Activated naive CD4-positive, alpha-beta T cell treated with anti-CD3 and anti-CD28 coated beads, Interleukin-2, amount 50 U/mL, for 24 hours (primary cell): ENCODE measurements at regions not wholly inside any gene's neighbourhood (a gene's known extent, or its start where the extent isn't known, plus 50 kb on each side); places are given as distances from the start of the nearest gene placed in this dataset.
"Not testable (repeated sequence)": the region's sequence is repeated elsewhere in the genome, so short reads cannot be mapped to it uniquely, and the experiment has no call there.

Experiments
- H3K27ac Mint-ChIP-seq: one replicate; pipeline ENCODE4 v1.8.0; 2021; ENCODE audit warnings: mild to moderate bottlenecking, mixed read lengths
- H3K27me3 Mint-ChIP-seq: one replicate; pipeline ENCODE4 v1.8.0; 2021; ENCODE audit warnings: mixed read lengths
- H3K36me3 Mint-ChIP-seq: one replicate; pipeline ENCODE4 v1.8.0; 2021; ENCODE audit warnings: mixed read lengths
- H3K4me1 Mint-ChIP-seq: one replicate; pipeline ENCODE4 v1.8.0; 2021; ENCODE audit warnings: mixed read lengths
- H3K4me3 Mint-ChIP-seq: one replicate; pipeline ENCODE4 v1.8.0; 2021; ENCODE audit warnings: mild to moderate bottlenecking, mixed read lengths
- H3K9me3 Mint-ChIP-seq: one replicate; pipeline ENCODE4 v1.8.0; 2021; ENCODE audit warnings: mixed read lengths

DNA sequence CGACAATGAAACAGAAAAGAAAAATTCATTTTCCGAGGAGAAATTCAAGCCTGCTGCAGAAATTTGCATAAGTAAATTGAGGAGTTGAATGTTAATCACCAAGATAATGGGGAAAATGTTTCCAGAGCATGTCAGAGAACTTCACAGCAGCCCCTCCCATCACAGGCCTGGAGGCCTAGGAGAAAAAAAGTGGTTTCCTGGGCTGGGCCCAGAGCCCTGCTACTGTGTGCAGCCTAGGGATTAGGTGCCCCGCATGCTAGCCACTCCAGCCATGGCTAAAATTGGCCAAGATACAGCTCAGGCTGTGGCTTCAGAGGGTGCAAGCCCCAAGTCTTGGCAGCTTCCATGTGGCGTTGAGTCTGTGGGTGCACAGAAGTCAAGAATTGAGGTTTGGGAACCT is 82.7 kb upstream of the EFNA5 start:
- Mint-ChIP-seq H3K36me3 (no peaks in the 10 kb centered on the region), H3K4me1 (no peaks in the 10 kb centered on the region), H3K9me3 (no peaks in the 10 kb centered on the region), H3K27me3 (peaks cover 8% of the 10 kb centered on the region), H3K27ac (no peak overlapping the region), H3K4me3 (no peak overlapping the region)

DNA sequence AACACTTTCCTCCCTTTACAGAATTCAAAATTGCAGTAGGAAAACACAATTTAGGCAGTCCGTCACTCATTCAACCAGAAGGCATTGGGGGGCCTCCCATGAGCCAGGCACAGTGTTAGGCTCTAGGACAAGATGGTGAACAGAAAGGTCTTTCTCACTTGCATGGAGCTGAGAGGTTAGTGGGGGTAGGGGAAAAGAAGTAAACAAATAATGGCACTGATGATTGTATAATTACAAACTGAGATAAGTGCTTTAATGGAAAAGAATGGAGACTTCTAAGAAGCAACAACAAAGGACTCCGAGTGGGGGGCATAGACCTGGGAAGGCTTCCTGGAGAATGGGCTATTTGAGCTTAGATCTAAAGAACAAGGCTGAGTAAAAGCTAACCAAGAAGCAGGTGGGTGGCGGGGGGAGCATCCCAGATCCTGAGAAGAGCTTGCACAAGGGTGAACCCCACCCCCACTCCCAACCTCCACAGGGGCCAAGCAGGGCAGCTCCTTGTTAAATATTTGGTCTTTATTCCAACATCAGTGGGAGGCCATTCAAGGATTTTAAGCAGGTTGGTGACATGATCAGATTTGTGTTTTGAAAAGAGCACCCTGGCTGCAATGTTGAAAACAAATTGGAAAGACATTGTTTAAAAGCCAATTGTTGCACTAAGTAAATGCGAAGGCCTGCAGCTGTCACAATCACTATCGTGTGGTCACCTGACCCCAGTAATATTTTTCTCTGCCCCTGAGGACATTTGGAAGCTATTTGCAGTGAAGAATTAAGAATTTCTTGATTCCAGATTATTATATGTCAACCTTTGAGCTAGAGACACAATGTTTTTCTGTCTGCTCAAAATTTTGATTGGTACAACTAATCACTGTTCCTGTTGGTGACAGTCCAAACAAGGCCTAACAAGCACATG is 73.9 kb upstream of the EFNA5 start:
- Mint-ChIP-seq H3K27ac (no peak overlapping the region), H3K27me3 (peaks cover 2% of the 10 kb centered on the region)

DNA sequence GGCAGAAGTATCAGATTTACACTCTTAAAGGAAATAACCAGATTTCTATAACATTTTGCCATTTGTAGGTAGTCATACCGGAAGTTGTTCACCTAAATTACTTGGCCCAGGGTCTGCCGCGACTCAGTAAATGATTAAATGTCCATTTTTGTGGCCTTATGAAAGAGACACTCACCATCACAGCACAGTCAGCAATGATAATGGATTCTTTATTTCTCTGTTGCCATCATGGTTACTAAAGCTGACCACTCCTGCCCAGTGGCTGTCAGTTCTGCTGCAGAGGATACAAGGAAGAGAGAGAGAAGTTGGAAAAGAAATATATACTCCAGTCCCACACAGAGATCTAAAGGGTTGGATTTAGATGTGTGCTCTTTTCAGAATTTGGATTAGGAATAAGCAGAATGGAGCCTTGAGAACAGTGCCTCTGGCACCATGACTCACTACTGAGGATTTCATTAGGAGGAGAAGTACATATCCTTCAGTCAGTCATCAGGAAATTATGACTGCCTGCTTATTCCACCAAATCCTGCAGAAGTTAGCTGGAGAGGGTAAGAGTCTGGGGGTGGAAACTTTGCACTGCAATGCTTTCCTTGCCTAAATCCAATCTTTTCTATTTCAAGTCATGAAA is 72.8 kb upstream of the EFNA5 start:
- no peaks in the 10 kb centered on the region for H3K4me1 Mint-ChIP-seq

More for the DNA sequence above, 73.9 kb upstream of the EFNA5 start:
- H3K4me3 Mint-ChIP-seq = no peak overlapping the region
- H3K9me3 Mint-ChIP-seq = peaks cover 6% of the 10 kb centered on the region
- no peaks in the 10 kb centered on the region for H3K36me3 Mint-ChIP-seq
- no peaks in the 10 kb centered on the region for H3K4me1 Mint-ChIP-seq

DNA sequence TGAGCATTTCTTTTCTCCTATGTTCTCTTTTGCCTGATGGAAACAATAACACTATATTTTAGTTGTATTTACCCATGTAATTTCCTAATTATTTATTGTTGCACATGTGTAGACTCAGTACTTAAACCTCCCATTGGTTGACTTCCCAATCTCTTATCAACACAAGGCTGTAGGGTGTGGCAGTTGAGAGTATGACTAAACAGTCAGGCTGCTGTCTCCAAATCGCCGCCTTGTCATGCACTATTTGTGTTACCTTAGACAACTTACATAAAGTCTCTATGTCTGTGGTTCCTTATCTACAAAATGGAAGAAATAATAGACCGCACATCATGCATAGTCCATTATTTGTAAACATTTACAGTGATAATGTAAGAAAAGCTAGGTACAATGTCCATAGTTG is 68.9 kb upstream of the EFNA5 start:
- no peaks in the 10 kb centered on the region for H3K27me3 Mint-ChIP-seq
- H3K36me3 Mint-ChIP-seq = no peaks in the 10 kb centered on the region
- H3K9me3 Mint-ChIP-seq = peaks cover 6% of the 10 kb centered on the region
- H3K4me1 Mint-ChIP-seq = no peaks in the 10 kb centered on the region
- no peak overlapping the region for H3K27ac Mint-ChIP-seq
- H3K4me3 Mint-ChIP-seq = no peak overlapping the region

More for the DNA sequence above, 72.8 kb upstream of the EFNA5 start:
- Mint-ChIP-seq H3K4me3 (no peak overlapping the region), H3K27ac (no peak overlapping the region), H3K27me3 (no peaks in the 10 kb centered on the region), H3K36me3 (no peaks in the 10 kb centered on the region), H3K9me3 (peaks cover 6% of the 10 kb centered on the region)

DNA sequence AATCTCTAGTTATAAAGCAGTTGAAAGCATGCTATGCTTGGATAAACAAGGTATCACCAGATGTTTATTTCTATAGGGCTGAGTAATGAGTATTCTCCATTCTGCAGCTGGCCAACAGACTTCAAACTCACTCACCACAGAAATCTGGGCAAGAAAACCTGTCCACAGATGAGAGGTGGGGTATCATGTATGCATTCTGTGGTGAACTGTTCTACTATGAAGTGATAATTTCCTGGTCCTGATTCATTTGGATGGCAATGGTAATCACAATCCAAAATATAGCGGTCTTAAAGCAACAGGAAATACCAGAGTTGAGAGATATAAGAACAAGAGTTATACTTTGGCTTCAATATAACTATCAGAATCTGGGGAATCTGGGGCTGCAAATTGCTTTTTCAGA is 65.9 kb upstream of the EFNA5 start:
- Mint-ChIP-seq H3K9me3 (peaks cover 6% of the 10 kb centered on the region), H3K27ac (no peak overlapping the region), H3K27me3 (no peaks in the 10 kb centered on the region), H3K36me3 (no peaks in the 10 kb centered on the region), H3K4me3 (no peak overlapping the region), H3K4me1 (no peaks in the 10 kb centered on the region)

DNA sequence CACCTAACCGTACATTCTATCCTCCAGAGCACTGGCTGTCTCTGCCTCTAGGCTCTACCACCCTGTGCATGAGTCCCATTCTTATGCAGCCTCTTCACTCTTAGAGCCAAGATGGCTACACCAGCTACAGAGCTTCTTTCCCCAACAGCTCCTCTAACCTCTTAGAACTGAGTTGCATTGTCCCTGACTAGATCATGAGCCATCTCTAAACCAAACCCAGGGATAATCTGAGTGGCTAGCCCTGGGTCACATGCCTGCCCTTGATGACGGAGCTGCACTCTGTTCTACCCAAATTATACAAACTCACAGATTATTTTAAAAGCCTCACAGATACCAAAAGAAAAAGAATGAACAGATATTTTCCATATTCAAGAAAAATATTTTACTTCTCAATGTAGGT is 65.4 kb upstream of the EFNA5 start:
- H3K4me1 Mint-ChIP-seq, H3K36me3 Mint-ChIP-seq, H3K27ac Mint-ChIP-seq, H3K4me3 Mint-ChIP-seq, H3K9me3 Mint-ChIP-seq, H3K27me3 Mint-ChIP-seq: not testable (repeated sequence)

DNA sequence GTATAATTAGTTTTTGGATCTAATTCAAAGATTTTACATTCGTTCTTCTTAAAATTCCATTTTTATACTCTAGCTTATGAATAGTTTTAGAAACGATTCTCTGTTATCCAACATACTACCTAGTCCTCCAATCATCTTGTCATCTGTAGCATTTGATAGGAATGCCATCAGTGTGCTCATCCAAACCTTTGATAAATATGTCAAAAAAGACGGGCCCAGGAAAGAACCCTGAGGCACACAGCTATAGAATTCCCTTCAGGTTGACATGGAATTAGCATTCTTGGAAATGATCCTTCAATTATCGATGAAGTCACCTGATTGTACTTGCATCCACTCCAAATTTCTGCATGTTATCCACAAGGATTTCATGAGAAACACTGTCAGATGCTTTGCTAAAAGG is 64.8 kb upstream of the EFNA5 start:
- H3K27ac Mint-ChIP-seq = no peak overlapping the region
- H3K27me3 Mint-ChIP-seq = no peaks in the 10 kb centered on the region
- H3K9me3 Mint-ChIP-seq = peaks cover 2% of the 10 kb centered on the region
- no peaks in the 10 kb centered on the region for H3K4me1 Mint-ChIP-seq
- H3K4me3 Mint-ChIP-seq = no peak overlapping the region
- H3K36me3 Mint-ChIP-seq = no peaks in the 10 kb centered on the region

DNA sequence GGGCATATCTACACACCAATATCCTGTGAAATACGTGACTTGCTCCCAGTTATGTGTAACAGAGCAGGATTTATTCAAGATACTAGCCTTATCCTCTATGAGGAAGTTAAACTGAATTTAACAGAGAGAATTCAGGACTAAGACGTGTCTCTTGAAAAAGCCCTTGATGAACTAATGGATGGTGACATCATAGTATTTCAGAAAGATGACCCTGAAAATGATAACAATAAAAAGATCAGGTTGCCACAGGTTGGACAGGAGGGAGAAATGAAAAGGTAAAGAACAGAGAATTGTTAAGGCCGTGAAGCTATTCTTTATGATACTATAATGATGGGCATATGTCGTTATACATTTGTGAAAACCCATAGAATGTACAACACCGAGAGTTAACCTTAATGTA is 56.2 kb upstream of the EFNA5 start:
- Mint-ChIP-seq H3K36me3 (no peaks in the 10 kb centered on the region), H3K4me1 (no peaks in the 10 kb centered on the region), H3K27me3 (no peaks in the 10 kb centered on the region), H3K27ac (no peak overlapping the region), H3K9me3 (peaks cover 3% of the 10 kb centered on the region), H3K4me3 (no peak overlapping the region)

DNA sequence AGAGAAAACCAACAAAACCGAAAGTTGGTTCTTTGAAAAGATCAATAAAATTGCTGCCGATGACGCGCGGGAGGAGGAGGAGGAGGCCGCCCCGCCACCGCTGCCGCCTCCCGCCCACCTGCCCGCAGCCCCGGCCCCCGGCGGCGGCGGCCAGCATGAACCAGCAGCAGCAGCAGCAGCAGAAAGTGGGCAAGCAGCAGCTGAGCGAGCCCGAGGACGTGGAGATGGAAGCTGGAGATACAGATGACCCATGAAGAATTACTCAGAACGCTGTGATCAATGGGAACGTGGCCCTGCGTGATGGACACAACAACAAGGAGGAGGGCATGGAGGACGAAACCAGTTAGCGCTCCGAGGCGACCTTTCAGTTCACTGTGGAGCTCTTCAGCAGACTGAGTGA is 53.9 kb upstream of the EFNA5 start:
- Mint-ChIP-seq H3K4me1 (no peaks in the 10 kb centered on the region), H3K9me3 (peaks cover 16% of the 10 kb centered on the region), H3K36me3 (no peaks in the 10 kb centered on the region)

DNA sequence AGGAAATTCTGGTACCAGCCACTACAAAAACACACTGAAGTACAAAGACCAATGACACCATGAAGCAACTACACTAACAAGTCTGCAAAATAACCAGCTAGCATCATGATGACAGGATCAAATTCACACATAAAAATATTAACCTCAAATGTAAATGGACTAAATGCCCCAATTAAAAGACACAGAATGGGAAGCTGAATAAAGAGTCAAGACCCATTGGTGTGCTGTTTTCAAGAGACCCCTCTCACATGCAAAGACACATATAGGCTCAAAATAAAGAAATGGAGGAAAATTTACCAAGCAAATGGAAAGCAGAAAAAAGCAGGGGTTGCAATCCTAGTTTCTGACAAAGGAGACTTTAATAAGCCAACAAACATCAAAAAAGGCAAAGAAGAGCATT is 50.5 kb upstream of the EFNA5 start:
- not testable (repeated sequence) for H3K36me3 Mint-ChIP-seq, H3K27me3 Mint-ChIP-seq, H3K27ac Mint-ChIP-seq, H3K4me3 Mint-ChIP-seq, H3K4me1 Mint-ChIP-seq
- H3K9me3 Mint-ChIP-seq = peaks cover 16% of the 10 kb centered on the region

More for the DNA sequence above, 53.9 kb upstream of the EFNA5 start:
- Mint-ChIP-seq H3K27ac (no peak overlapping the region), H3K27me3 (peaks cover 1% of the 10 kb centered on the region), H3K4me3 (no peak overlapping the region)
